A172 (cell line): ENCODE measurements at regions not wholly inside any gene's neighbourhood (a gene's known extent, or its start where the extent isn't known, plus 50 kb on each side); places are given as distances from the start of the nearest gene placed in this dataset.

Source experiments
- DNase-seq: peaks from one replicate; pipeline ENCODE4 v3.0.0-alpha.2; 2015; ENCODE audit warnings: low spot score

GRCh38 chr10:24010436-24010970 is 198.4 kb upstream of the KIAA1217 start:
- DNase-seq, result no peak

- no peak for DNase-seq
These were observed 196.6 kb upstream of the KIAA1217 start for GRCh38 chr10:24012249-24012803.

- no peak for DNase-seq
These were observed 181.8 kb upstream of the KIAA1217 start for GRCh38 chr10:24027107-24027506.

- no peak for DNase-seq
These were observed 174.4 kb upstream of the KIAA1217 start for GRCh38 chr10:24034571-24034970.

- no peak for DNase-seq
These were observed 173.2 kb upstream of the KIAA1217 start for GRCh38 chr10:24035761-24036160.

GRCh38 chr10:24039315-24039714 is 169.6 kb upstream of the KIAA1217 start:
- DNase-seq, result no peak

- no peak for DNase-seq
These were observed 169.0 kb upstream of the KIAA1217 start for GRCh38 chr10:24039897-24040296.

GRCh38 chr10:24041034-24041433 is 167.9 kb upstream of the KIAA1217 start:
- no peak for DNase-seq

- no peak for DNase-seq
These were observed 167.1 kb upstream of the KIAA1217 start for GRCh38 chr10:24041834-24042233.

- DNase-seq, result no peak
These were observed 166.1 kb upstream of the KIAA1217 start for GRCh38 chr10:24042884-24043283.

GRCh38 chr10:24046060-24046459 is 162.9 kb upstream of the KIAA1217 start:
- no peak for DNase-seq

- DNase-seq, result no peak
These were observed 161.8 kb upstream of the KIAA1217 start for GRCh38 chr10:24047176-24047575.

GRCh38 chr10:24054421-24054820 is 154.5 kb upstream of the KIAA1217 start:
- DNase-seq, result no peak

GRCh38 chr10:24080207-24080606 is 128.7 kb upstream of the KIAA1217 start:
- no peak for DNase-seq

GRCh38 chr10:24086296-24087086 is 122.4 kb upstream of the KIAA1217 start:
- DNase-seq, result no peak

- no peak for DNase-seq
These were observed 117.7 kb upstream of the KIAA1217 start for GRCh38 chr10:24091256-24091655.

GRCh38 chr10:24096281-24096680 is 112.7 kb upstream of the KIAA1217 start:
- DNase-seq, result no peak

- DNase-seq, result no peak
These were observed 111.2 kb upstream of the KIAA1217 start for GRCh38 chr10:24097751-24098207.

GRCh38 chr10:24104895-24105294 is 104.0 kb upstream of the KIAA1217 start:
- DNase-seq, result no peak

GRCh38 chr10:24113901-24114300 is 95.0 kb upstream of the KIAA1217 start:
- DNase-seq, result no peak

GRCh38 chr10:24114556-24114955 is 94.4 kb upstream of the KIAA1217 start:
- DNase-seq, result no peak

- peak; percentile 8 for DNase-seq
These were observed 93.5 kb upstream of the KIAA1217 start for GRCh38 chr10:24115403-24115802.

- no peak for DNase-seq
These were observed 90.7 kb upstream of the KIAA1217 start for GRCh38 chr10:24118246-24118645.
